AG04450 (cell line): ENCODE measurements at regions not wholly inside any gene's neighbourhood (a gene's known extent, or its start where the extent isn't known, plus 50 kb on each side); places are given as distances from the start of the nearest gene placed in this dataset.

Experiments
- CTCF ChIA-PET: fragments of 300-600, 350-600 bp; formaldehyde crosslinking; extraction: SDS; loops from one replicate; lab custom pipeline; 2022; ENCODE audit warnings: antibody characterized with exemption, inconsistent platforms; lab: Charles Lee
- POLR2A ChIA-PET: fragments of 350-600 bp; formaldehyde crosslinking; extraction: SDS; loops from one replicate; lab custom pipeline; 2021; ENCODE audit warnings: antibody characterized with exemption, inconsistent platforms; lab: Yijun Ruan, JAX
- DNase-seq: peaks from one replicate; pipeline ENCODE4 v3.0.0-alpha.2; 2011; ENCODE audit warnings: low read depth, low spot score
- H3K27ac ChIP-seq: one replicate; pipeline ENCODE4 v1.5.1; 2012; ENCODE audit warnings: low read depth, low read length, control low read depth
- H3K27me3 ChIP-seq: one replicate; pipeline ENCODE4 v1.6.0; 2012; ENCODE audit warnings: low read length; ENCODE audit not compliant: control insufficient read depth, insufficient read depth
- H3K4me3 ChIP-seq: 2 replicates; pipeline ENCODE4 v1.5.1; 2011; ENCODE audit warnings: mild to moderate bottlenecking, low read depth, low read length, control low read depth
- H3K9me3 ChIP-seq: 2 replicates; pipeline ENCODE4 v1.5.1; 2012; ENCODE audit warnings: low read length; ENCODE audit not compliant: control insufficient read depth, insufficient read depth
- CTCF ChIP-seq: IDR thresholded peaks from 2 replicates; pipeline ENCODE4 v1.5.1; 2011; ENCODE audit warnings: low read depth, low read length, control low read depth, inconsistent platforms

GRCh38 chr13:82615043-82615442 is 1267.2 kb downstream of the SLITRK1 start:
- ChIA-PET CTCF (no interaction called here), POLR2A (no interaction called here)
- no peak overlapping the region for H3K4me3 ChIP-seq
- TF ChIP-seq CTCF, result no peak
- H3K9me3 ChIP-seq, result no peaks in the 10 kb centered on the region
- no peak overlapping the region for H3K27ac ChIP-seq
- H3K27me3 ChIP-seq, result no peaks in the 10 kb centered on the region
- no peak for DNase-seq

GRCh38 chr13:82614086-82614485 is 1268.2 kb downstream of the SLITRK1 start:
- POLR2A ChIA-PET, result no interaction called here
- Histone ChIP-seq H3K27ac (no peak overlapping the region), H3K27me3 (no peaks in the 10 kb centered on the region), H3K4me3 (no peak overlapping the region), H3K9me3 (no peaks in the 10 kb centered on the region)
- TF ChIP-seq CTCF, result no peak
- DNase-seq, result no peak
- CTCF ChIA-PET, result no interaction called here

GRCh38 chr13:82606008-82606407 is 1276.3 kb downstream of the SLITRK1 start:
- Histone ChIP-seq H3K27ac (no peak overlapping the region), H3K9me3 (no peaks in the 10 kb centered on the region), H3K27me3 (no peaks in the 10 kb centered on the region), H3K4me3 (no peak overlapping the region)
- DNase-seq, result no peak
- TF ChIP-seq CTCF, result no peak
- POLR2A ChIA-PET, result no interaction called here
- CTCF ChIA-PET, result no interaction called here

GRCh38 chr13:82597747-82598146 is 1284.5 kb downstream of the SLITRK1 start:
- ChIA-PET POLR2A (no interaction called here), CTCF (no interaction called here)
- no peak overlapping the region for H3K4me3 ChIP-seq
- no peak for TF ChIP-seq CTCF
- H3K27ac ChIP-seq, result no peak overlapping the region
- H3K9me3 ChIP-seq, result peaks cover under 1% of the 10 kb centered on the region; the same call in 1 of the 2 replicates
- DNase-seq, result no peak
- no peaks in the 10 kb centered on the region for H3K27me3 ChIP-seq

- DNase-seq, result no peak
- ChIA-PET CTCF (no interaction called here), POLR2A (no interaction called here)
- no peaks in the 10 kb centered on the region for H3K27me3 ChIP-seq
- peaks cover 3% of the 10 kb centered on the region; the same call in 1 of the 2 replicates for H3K9me3 ChIP-seq
- no peak for TF ChIP-seq CTCF
- no peak overlapping the region for H3K27ac ChIP-seq
- no peak overlapping the region for H3K4me3 ChIP-seq
These were observed 1289.0 kb downstream of the SLITRK1 start for GRCh38 chr13:82593239-82593638.
